GM04504 (cell line): ENCODE measurements at regions not wholly inside any gene's neighbourhood (a gene's known extent, or its start where the extent isn't known, plus 50 kb on each side); places are given as distances from the start of the nearest gene placed in this dataset.
"Not testable (repeated sequence)": the region's sequence is repeated elsewhere in the genome, so short reads cannot be mapped to it uniquely, and the experiment has no call there.

Experiments used
- DNase-seq: peaks from one replicate; pipeline ENCODE4 v3.0.0-alpha.2; 2012; ENCODE audit warnings: low read depth

- DNase-seq: no peak
Observed at GRCh38 chr6:5838656-5839396, 167.9 kb downstream of the NRN1 start.

- no peak for DNase-seq
Observed at GRCh38 chr6:5837323-5837722, 169.4 kb downstream of the NRN1 start.

- DNase-seq: not testable (repeated sequence)
Observed at GRCh38 chr6:5836597-5836996, 170.1 kb downstream of the NRN1 start.

- DNase-seq: no peak
Observed at GRCh38 chr6:5833120-5833519, 173.6 kb downstream of the NRN1 start.

GRCh38 chr6:5832668-5833067, 174.1 kb downstream of the NRN1 start:
- DNase-seq: no peak

- DNase-seq: not testable (repeated sequence)
Observed at GRCh38 chr6:5831219-5831862, 175.4 kb downstream of the NRN1 start.

- no peak for DNase-seq
Observed at GRCh38 chr6:5828296-5828695, 178.4 kb downstream of the NRN1 start.

GRCh38 chr6:5827056-5827904, 179.4 kb downstream of the NRN1 start:
- DNase-seq: no peak

- DNase-seq: not testable (repeated sequence)
Observed at GRCh38 chr6:5824382-5824983, 182.2 kb downstream of the NRN1 start.
